ENCODE measurements at regions not wholly inside any gene's neighbourhood (a gene's known extent, or its start where the extent isn't known, plus 50 kb on each side); places are given as distances from the start of the nearest gene placed in this dataset.
"Not testable (repeated sequence)": the region's sequence is repeated elsewhere in the genome, so short reads cannot be mapped to it uniquely, and the experiment has no call there.

GRCh38 chr18:38576349-38576748, 1010.8 kb upstream of the CELF4 start:
- no peak for DNase-seq (ENCODE audit: low read depth)

GRCh38 chr18:38575648-38576047, 1010.0 kb upstream of the CELF4 start:
- no peak for DNase-seq (ENCODE audit: low read depth)

- no peak for DNase-seq (ENCODE audit: low read depth)
Measured at GRCh38 chr18:38575023-38575422, 1009.4 kb upstream of the CELF4 start.

- DNase-seq (ENCODE audit: low read depth): no peak
Measured at GRCh38 chr18:38572554-38573111, 1007.0 kb upstream of the CELF4 start.

- DNase-seq (ENCODE audit: low read depth): no peak
Measured at GRCh38 chr18:38571651-38572050, 1006.1 kb upstream of the CELF4 start.

- no peak for DNase-seq (ENCODE audit: low read depth)
Measured at GRCh38 chr18:38565513-38565912, 999.9 kb upstream of the CELF4 start.

- no peak for DNase-seq (ENCODE audit: low read depth)
Measured at GRCh38 chr18:38563396-38563980, 997.9 kb upstream of the CELF4 start.

- no peak for DNase-seq (ENCODE audit: low read depth)
Measured at GRCh38 chr18:38557006-38557405, 991.4 kb upstream of the CELF4 start.

- no peak for DNase-seq (ENCODE audit: low read depth)
Measured at GRCh38 chr18:38552732-38553321, 987.2 kb upstream of the CELF4 start.

GRCh38 chr18:38551881-38552280, 986.3 kb upstream of the CELF4 start:
- no peak for DNase-seq (ENCODE audit: low read depth)

- no peak for DNase-seq (ENCODE audit: low read depth)
Measured at GRCh38 chr18:38545071-38545470, 979.5 kb upstream of the CELF4 start.

- no peak for DNase-seq (ENCODE audit: low read depth)
Measured at GRCh38 chr18:38539856-38540255, 974.3 kb upstream of the CELF4 start.

- DNase-seq (ENCODE audit: low read depth): no peak
Measured at GRCh38 chr18:38539371-38539770, 973.8 kb upstream of the CELF4 start.

GRCh38 chr18:38534073-38534472, 968.5 kb upstream of the CELF4 start:
- no peak for DNase-seq (ENCODE audit: low read depth)

- DNase-seq (ENCODE audit: low read depth): no peak
Measured at GRCh38 chr18:38526922-38527321, 961.3 kb upstream of the CELF4 start.

GRCh38 chr18:38525039-38525438, 959.4 kb upstream of the CELF4 start:
- DNase-seq (ENCODE audit: low read depth): no peak

- DNase-seq (ENCODE audit: low read depth): no peak
Measured at GRCh38 chr18:38520786-38521185, 955.2 kb upstream of the CELF4 start.

- no peak for DNase-seq (ENCODE audit: low read depth)
Measured at GRCh38 chr18:38502539-38502938, 936.9 kb upstream of the CELF4 start.

GRCh38 chr18:38497266-38497665, 931.7 kb upstream of the CELF4 start:
- DNase-seq (ENCODE audit: low read depth): no peak

GRCh38 chr18:38496222-38496793, 930.7 kb upstream of the CELF4 start:
- no peak for DNase-seq (ENCODE audit: low read depth)

- DNase-seq (ENCODE audit: low read depth): no peak
Measured at GRCh38 chr18:38494065-38494464, 928.5 kb upstream of the CELF4 start.

GRCh38 chr18:38491195-38491594, 925.6 kb upstream of the CELF4 start:
- no peak for DNase-seq (ENCODE audit: low read depth)

GRCh38 chr18:38489721-38490120, 924.1 kb upstream of the CELF4 start:
- DNase-seq (ENCODE audit: low read depth): not testable (repeated sequence)

GRCh38 chr18:38487521-38487920, 921.9 kb upstream of the CELF4 start:
- no peak for DNase-seq (ENCODE audit: low read depth)
